ENCODE measurements at regions not wholly inside any gene's neighbourhood (a gene's known extent, or its start where the extent isn't known, plus 50 kb on each side); places are given as distances from the start of the nearest gene placed in this dataset.

- CTCF ChIA-PET: no interaction called here
- in situ Hi-C loops (cut with HindIII; ENCODE audit: low pct_unique_long_range_greater_than_20kb, low sequenced_read_pairs): no loop called here
- no peak overlapping the region for H3K27ac ChIP-seq (ENCODE audit: low read length)
- no peak overlapping the region for H3K4me3 ChIP-seq (ENCODE audit: low read depth in 2 of 2, low read length in 2 of 2)
- POLR2A ChIA-PET: no interaction called here
- BruUV-seq (replicated peaks): no TSS peak
- ATAC-seq (no peak), DNase-seq (ENCODE audit: low read depth, low spot score) (no peak)
- H3K4me1 ChIP-seq (ENCODE audit: control insufficient read depth, insufficient read depth, low read length): no peaks in the 10 kb centered on the region
- no peaks in the 10 kb centered on the region for H3K27me3 ChIP-seq (ENCODE audit: control insufficient read depth, insufficient read depth, low read length)
- no peaks in the 10 kb centered on the region for H3K9me3 ChIP-seq (ENCODE audit: control insufficient read depth, insufficient read depth, low read depth, low read length)
- no peaks in the 10 kb centered on the region for H3K36me3 ChIP-seq (ENCODE audit: control insufficient read depth, insufficient read depth, low read length)
- intact Hi-C loops (cut with micrococcal nuclease; ENCODE audit: unreplicated experiment): no loop called here
- no peak for TF ChIP-seq CTCF (IDR thresholded peaks at IDR 0.05)
- no peak for TF ChIP-seq SIN3A (IDR thresholded peaks at IDR 0.05; ENCODE audit: borderline replicate concordance, insufficient read depth, low read depth, low read length)
- TF ChIP-seq TCF7L2 (IDR thresholded peaks at IDR 0.05; ENCODE audit: low read depth, low read length): no peak
- no peak for TF ChIP-seq REST (IDR thresholded peaks at IDR 0.05; ENCODE audit: insufficient read depth in 1 of 2, low read depth in 2 of 2, low read length in 1 of 2)
- no peak for TF ChIP-seq POLR2AphosphoS5 (IDR thresholded peaks at IDR 0.05; ENCODE audit: low read depth, low read length)
Observed at GRCh38 chr4:83922402-83922801, 386.5 kb downstream of the GPAT3 start.

- no peak overlapping the region for H3K27ac ChIP-seq (ENCODE audit: low read length)
- in situ Hi-C loops (cut with HindIII; ENCODE audit: low pct_unique_long_range_greater_than_20kb, low sequenced_read_pairs): no loop called here
- H3K27me3 ChIP-seq (ENCODE audit: control insufficient read depth, insufficient read depth, low read length): no peaks in the 10 kb centered on the region
- no peaks in the 10 kb centered on the region for H3K4me1 ChIP-seq (ENCODE audit: control insufficient read depth, insufficient read depth, low read length)
- ATAC-seq: no peak
- H3K9me3 ChIP-seq (ENCODE audit: control insufficient read depth, insufficient read depth, low read depth, low read length): no peaks in the 10 kb centered on the region
- no peaks in the 10 kb centered on the region for H3K36me3 ChIP-seq (ENCODE audit: control insufficient read depth, insufficient read depth, low read length)
- no TSS peak for BruUV-seq (replicated peaks)
- H3K4me3 ChIP-seq (ENCODE audit: low read depth in 2 of 2, low read length in 2 of 2): no peak overlapping the region
- ChIA-PET POLR2A (no interaction called here), CTCF (no interaction called here)
- intact Hi-C loops (cut with micrococcal nuclease; ENCODE audit: unreplicated experiment): no loop called here
- TF ChIP-seq CTCF (IDR thresholded peaks at IDR 0.05) (no peak), REST (IDR thresholded peaks at IDR 0.05; ENCODE audit: insufficient read depth in 1 of 2, low read depth in 2 of 2, low read length in 1 of 2) (no peak), POLR2AphosphoS5 (IDR thresholded peaks at IDR 0.05; ENCODE audit: low read depth, low read length) (no peak), SIN3A (IDR thresholded peaks at IDR 0.05; ENCODE audit: borderline replicate concordance, insufficient read depth, low read depth, low read length) (no peak), TCF7L2 (IDR thresholded peaks at IDR 0.05; ENCODE audit: low read depth, low read length) (no peak)
- no peak for DNase-seq (ENCODE audit: low read depth, low spot score)
Observed at GRCh38 chr4:83921124-83921523, 385.2 kb downstream of the GPAT3 start.
